Epithelial cell of prostate (primary cell): ENCODE measurements at regions not wholly inside any gene's neighbourhood (a gene's known extent, or its start where the extent isn't known, plus 50 kb on each side); places are given as distances from the start of the nearest gene placed in this dataset.

Source experiments
- DNase-seq: peaks from one replicate; pipeline ENCODE4 v3.0.0-alpha.2; 2011; ENCODE audit warnings: low read depth, low spot score
- H3K27ac ChIP-seq: fragments of 450-650 bp; 2 replicates; pipeline ENCODE4 v1.5.1; 2017; ENCODE audit warnings: mild to moderate bottlenecking

DNA sequence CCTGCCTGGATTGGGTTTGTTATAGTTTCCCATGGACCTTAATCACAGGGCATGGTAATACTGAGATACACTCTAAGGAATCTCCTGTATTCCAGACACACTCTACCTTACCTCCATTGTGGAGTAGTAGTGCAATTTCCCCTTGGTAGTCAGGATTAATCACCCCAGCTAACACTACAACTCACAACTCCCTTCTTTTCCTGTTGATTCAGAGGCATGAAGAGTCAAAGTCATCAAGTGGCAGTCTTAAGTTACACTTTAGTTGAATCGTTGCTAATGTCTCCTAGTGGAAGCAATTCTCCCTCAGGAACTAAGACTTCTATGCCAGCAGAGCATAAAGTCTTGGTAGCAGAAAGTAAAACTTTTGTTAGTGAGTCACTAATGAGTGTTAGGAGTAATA, 122.7 kb upstream of the APC start:
- DNase-seq: no peak

GRCh38 chr5:112616812-112617547, 120.7 kb upstream of the APC start:
- H3K27ac ChIP-seq: no peak overlapping the region
- no peak for DNase-seq

More for the DNA sequence above, 122.7 kb upstream of the APC start:
- peak overlapping the region; percentile 34 for H3K27ac ChIP-seq

DNA sequence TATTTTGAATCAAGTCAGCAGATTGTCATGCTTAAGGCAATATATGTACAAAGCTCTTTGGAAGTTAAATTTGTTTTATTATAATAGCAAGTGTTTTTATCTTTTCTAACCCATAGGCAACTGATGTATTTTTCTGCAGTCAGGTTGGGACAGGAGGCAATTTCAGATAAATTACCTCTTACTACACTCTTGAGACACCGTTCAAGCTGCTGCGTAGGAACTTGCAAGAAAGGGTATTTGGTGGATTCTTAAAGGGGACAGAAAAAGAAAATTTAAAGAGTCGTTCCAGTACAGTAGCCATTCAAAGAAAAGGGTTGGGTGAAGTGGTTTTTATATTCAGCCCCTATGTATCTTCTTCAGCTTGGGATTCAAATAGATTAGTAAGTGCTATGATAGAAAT, 112.4 kb upstream of the APC start:
- no peak for DNase-seq
- H3K27ac ChIP-seq: no peak overlapping the region

GRCh38 chr5:112625689-112626438, 111.8 kb upstream of the APC start:
- DNase-seq: no peak
- H3K27ac ChIP-seq: no peak overlapping the region

DNA sequence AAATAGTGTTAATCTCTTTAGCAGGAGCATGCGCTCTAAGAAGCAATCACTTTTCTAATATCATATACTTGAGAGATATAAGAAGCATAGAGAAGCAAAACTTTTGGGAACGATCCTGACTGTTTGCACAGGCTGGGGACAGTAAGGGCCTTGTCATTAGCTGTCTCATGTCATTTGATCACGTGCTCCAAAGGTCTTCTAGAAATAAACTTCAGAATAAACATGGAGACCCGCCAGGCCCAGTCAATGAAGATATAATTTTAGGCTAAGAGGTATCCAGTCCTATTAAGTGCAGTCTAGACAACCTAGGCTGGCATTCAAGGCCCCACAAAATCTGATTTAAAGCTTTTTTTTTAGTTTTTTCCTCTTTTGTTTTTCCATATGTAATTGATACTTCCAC, 111.0 kb upstream of the APC start:
- DNase-seq: no peak
- no peak overlapping the region for H3K27ac ChIP-seq

- DNase-seq: no peak
Measured at GRCh38 chr5:112628214-112628980, 109.3 kb upstream of the APC start.

DNA sequence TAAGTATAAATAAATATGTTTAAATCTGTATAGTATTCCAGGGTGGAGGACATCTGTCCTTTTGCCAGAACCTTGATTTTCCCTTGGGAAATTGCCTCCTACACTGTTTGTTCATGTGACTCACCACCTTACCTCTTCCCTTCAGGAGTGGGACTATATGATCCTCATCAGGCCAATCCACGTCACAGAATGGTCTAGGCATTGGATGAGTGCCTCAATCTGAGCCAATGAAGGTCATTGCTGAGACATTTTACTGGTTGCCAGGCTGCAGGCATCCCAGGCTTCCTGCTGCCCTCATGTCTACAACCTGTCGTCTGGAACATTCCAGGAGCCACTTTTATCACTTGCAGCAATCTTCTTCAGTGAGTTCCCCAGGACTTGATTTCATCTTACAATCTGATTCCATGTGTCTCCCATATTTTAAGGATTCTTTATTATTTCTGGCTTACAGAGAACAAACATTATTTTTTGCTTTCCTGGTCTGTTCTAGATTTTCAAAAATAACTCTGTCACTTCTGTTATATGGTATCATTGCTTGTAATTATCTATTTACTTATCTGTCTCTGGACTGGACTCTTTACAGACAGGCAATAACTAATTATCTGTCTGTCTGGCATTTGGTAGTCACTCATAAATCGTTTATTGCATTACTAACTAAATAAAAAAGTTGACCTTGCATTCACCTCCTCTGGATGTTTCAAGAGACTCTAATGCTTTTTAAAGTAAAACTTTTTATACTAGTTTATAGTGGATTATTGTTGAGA, 107.3 kb upstream of the APC start:
- DNase-seq: no peak
- H3K27ac ChIP-seq: no peak overlapping the region

More at GRCh38 chr5:112628214-112628980, 109.3 kb upstream of the APC start:
- H3K27ac ChIP-seq: no peak overlapping the region

GRCh38 chr5:112634166-112634565, 103.5 kb upstream of the APC start:
- no peak for DNase-seq

GRCh38 chr5:112634796-112635195, 102.9 kb upstream of the APC start:
- no peak overlapping the region for H3K27ac ChIP-seq
- DNase-seq: no peak

More at GRCh38 chr5:112634166-112634565, 103.5 kb upstream of the APC start:
- no peak overlapping the region for H3K27ac ChIP-seq

GRCh38 chr5:112635276-112635675, 102.4 kb upstream of the APC start:
- DNase-seq: no peak
- no peak overlapping the region for H3K27ac ChIP-seq

DNA sequence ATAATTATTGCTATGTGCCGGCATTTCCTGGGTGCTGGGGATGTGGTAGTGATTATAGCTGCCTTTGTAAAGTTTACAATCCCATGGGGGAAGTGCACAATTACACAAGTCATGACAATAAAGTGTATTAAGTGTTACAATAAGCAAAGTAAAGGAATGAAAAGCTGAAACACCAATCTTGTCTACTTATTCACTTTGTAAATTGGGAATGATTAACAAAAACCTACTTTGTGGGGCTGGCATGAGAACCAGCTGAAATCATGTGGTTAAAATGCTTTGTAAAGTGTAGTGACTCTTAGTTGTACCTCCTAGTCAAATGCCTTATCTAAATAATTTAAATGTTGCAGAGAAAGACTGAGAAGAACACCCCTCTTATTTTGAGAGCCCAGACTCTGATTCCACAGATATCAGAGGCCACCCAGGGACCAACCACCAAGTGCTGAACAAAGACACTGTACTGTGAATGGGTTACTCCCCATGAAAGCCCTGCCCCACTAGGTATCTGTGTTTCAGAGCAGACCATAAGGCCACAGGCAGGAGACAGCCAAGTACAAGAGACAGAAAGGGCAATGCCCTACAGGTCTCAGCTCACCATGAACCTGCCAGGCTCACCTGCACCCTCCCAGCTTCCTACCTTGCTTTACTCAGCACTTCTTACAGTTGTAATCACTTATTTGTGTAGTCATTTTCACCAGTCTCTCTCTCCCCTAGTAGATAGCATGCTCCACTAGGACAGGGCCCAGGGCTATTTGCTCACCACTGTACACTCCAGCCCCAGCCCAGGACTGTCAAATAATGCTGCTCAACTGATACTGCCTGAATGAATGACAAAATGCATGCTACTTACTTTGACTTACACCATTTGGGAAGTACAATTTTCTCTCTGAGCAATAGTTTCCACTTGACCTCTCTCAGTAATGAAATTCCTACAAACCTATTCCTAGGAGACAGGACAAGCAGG, 101.6 kb upstream of the APC start:
- no peak overlapping the region for H3K27ac ChIP-seq
- DNase-seq: no peak

- no peak overlapping the region for H3K27ac ChIP-seq
- no peak for DNase-seq
Measured at GRCh38 chr5:112636751-112637150, 100.9 kb upstream of the APC start.

GRCh38 chr5:112637343-112637742, 100.3 kb upstream of the APC start:
- H3K27ac ChIP-seq: no peak overlapping the region
- DNase-seq: no peak

- no peak overlapping the region for H3K27ac ChIP-seq
- no peak for DNase-seq
Measured at GRCh38 chr5:112640546-112640945, 97.1 kb upstream of the APC start.

- DNase-seq: no peak
- H3K27ac ChIP-seq: no peak overlapping the region
Measured at GRCh38 chr5:112641515-112642110, 96.1 kb upstream of the APC start.

DNA sequence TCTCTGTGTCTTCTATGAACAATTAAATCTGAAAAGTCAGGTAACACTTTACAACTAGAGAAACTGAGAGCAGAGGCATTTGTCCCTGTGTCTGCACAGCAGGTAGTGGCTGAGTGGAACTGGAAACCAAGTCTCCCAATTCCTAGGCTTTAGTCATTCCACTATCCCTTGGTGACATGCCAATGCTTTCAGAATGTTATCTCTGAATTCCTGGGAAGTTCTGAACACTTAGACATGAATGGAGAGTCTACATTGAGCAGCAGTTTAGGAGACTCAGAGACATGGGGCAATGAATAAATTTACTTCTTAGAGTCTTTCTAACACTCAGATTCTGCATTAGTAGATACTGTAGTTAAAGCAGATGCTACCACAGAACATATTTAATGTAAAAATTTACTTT, 94.8 kb upstream of the APC start:
- no peak overlapping the region for H3K27ac ChIP-seq

GRCh38 chr5:112643339-112643971, 94.2 kb upstream of the APC start:
- no peak overlapping the region for H3K27ac ChIP-seq
- no peak for DNase-seq

More for the DNA sequence above, 94.8 kb upstream of the APC start:
- DNase-seq: no peak
